Right ventricle myocardium superior (tissue), 1 donor: ENCODE measurements at regions not wholly inside any gene's neighbourhood (a gene's known extent, or its start where the extent isn't known, plus 50 kb on each side); places are given as distances from the start of the nearest gene placed in this dataset.

Experiments
- ATAC-seq: fragments of 200-7000 bp; cut with Tn5 transposase; one replicate; pipeline ENCODE4 v1.9.1; 2020; ENCODE audit warnings: mild to moderate bottlenecking; ENCODE audit not compliant: poor library complexity
- DNase-seq: peaks from one replicate; pipeline ENCODE4 v3.0.0-alpha.2; 2020
- intact Hi-C: fragments of 100-400 bp; cut with DNase I; formaldehyde crosslinking; loops from one replicate; pipeline ENCODE4 v1.11.2; 2022
- donor health status: DM: no; HTN: yes; CAD: no; lungs with severe emphysema.

DNA sequence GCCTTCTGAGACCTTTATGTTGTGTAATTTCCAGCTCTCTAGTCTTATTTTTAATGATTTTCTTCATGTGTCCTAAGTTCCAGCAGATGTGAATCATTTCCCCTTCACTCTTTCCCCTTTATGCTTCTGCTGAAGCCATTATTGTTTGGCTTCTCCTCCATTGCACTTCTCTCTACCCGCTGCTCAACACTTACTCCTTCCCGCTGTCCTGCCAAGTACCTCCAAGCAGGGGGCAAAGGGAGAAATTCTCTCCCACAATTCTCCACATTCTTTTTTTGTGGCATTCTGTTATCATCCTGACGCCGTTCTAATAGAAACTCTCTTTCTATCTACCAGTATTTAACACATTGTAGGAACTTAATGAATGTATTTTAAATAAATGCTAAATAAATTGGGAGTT is 388.9 kb upstream of the TPK1 start:
- ATAC-seq (no peak), DNase-seq (no peak)
- intact Hi-C loops = no loop called here

DNA sequence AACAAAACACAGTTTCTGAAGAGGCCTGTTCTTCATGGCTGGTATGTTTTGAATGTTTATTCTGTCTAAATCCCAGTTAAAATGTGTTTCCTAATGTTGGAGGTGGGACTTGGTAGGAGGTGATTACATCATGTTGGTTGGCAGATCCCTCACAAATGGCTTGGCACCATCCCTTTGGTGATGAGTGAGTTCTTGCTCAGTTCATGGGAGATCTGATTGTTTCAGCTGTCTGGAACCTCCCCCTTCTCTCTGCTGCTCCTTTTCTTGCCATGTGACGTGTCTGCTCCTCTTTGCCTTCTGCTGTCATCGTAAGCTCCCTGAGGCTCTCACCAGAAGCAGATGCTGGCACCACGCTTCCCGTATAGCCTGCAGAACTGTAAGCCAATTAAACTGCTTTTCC is 383.6 kb upstream of the TPK1 start:
- peak; percentile 61 for ATAC-seq
- intact Hi-C loops = no loop called here
- peak; percentile 42 for DNase-seq

DNA sequence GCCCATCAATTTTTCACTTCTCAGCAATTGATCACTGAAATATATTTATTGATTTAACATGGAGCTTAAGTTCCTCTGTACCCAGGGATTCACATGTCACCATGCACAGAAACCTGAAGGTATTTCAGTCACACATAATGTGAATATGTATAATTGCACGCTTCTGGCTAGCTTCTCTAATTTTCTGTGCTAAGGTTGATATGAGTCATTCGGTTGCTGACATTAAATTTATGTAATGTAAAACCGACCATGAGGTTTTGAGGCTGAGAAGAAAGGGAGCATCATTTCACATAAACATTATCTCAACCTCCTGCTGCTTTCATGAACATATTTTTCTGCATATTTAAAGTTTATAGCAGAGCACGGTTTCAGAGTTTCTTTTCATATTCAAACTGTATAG is 381.0 kb upstream of the TPK1 start:
- DNase-seq = no peak
- ATAC-seq = no peak
- intact Hi-C loops = no loop called here

DNA sequence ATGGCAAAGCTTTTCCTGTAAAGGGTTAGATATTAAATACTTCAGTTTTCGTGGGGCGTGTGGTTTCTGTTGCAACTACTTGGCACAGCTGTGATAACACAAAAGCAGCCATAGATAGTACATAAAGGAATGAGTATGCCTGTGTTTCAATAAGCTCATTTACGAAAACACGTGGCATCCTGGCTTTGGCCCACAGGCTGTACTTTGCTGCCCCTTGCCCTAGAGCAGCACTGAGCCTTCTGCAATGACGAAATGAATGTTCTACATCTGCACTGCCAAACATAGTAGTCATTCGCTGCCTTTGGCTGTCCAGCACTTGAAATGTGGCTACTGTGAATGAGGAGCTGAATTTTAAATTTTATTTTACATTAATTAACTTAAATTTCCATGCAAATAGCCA is 376.2 kb upstream of the TPK1 start:
- intact Hi-C loops = no loop called here

DNA sequence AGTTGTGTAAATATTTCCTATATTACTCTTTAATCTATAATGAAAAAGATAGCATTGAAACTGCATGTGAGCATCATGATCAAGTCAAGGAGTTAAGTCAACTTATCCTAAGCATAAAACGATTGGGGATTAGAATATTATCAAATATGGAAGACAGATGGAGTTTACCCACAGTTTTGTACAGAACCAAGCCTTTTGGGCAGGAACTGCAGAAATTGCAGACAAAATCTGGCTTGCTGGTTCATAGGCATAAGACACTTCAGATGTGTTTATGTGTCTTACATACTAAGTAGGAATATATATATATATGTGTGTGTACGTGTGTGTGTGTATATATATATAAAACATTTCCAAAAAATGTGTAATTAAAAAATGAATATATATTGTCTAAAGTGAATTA is 375.4 kb upstream of the TPK1 start:
- no peak for DNase-seq
- no peak for ATAC-seq
- intact Hi-C loops = no loop called here

More for the DNA sequence above, 376.2 kb upstream of the TPK1 start:
- DNase-seq (no peak), ATAC-seq (no peak)

DNA sequence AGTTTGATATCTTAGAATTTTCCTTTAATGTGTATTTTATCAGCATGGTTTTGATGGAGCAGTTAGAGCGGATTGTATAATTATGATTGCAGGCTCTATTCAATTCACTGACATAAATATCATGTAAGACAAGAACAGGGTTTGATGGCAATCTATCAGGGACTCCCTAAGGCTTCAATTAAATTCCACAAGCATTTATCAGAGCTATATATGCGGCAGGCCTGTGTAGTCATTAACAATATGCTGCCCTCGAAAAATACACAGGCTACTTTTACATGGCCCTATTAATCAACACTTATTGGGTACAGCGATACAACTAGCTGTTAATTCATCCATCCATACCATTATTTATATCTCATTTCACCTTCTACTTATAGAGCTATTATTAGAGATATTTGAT is 358.1 kb upstream of the TPK1 start:
- no peak for ATAC-seq
- intact Hi-C loops = no loop called here
- no peak for DNase-seq

DNA sequence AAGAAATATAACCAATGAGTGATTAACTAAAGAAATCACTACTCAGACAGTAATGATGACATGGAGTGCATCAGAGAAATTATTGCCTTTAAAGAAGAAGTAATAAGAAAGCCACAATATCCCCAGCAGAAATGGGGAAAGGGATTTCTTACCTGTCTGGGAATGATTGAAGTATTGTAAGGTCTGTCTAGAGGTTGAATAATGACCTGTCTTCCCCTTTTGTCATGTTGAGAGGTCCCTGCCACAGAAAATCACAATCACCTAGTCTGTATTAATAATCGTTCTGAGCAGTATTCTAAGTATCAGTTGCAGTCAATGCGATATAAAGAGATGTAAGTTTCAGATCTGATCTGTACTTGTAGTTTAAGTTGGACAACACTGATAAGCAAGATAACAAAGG is 349.1 kb upstream of the TPK1 start:
- no peak for ATAC-seq
- no peak for DNase-seq
- intact Hi-C loops = no loop called here

DNA sequence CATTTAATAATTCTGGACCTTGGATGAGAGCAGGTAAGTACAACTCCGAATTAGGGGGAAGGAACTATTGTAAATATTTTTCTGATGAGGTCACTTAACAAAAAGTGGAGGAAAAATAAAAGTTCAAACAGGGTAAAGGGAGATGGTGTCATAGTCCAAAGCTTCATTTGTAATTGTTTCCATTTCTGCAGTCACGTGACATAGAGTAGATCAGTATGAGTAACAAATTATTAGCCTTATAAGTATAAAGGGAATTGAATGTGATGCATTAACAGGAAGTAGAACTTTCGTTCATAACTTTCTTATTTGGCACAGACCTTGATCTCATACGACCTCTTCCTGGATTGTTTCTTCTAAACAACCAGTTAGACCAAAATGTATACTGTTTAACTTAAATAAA is 347.2 kb upstream of the TPK1 start:
- ATAC-seq (no peak), DNase-seq (no peak)
- intact Hi-C loops = no loop called here

DNA sequence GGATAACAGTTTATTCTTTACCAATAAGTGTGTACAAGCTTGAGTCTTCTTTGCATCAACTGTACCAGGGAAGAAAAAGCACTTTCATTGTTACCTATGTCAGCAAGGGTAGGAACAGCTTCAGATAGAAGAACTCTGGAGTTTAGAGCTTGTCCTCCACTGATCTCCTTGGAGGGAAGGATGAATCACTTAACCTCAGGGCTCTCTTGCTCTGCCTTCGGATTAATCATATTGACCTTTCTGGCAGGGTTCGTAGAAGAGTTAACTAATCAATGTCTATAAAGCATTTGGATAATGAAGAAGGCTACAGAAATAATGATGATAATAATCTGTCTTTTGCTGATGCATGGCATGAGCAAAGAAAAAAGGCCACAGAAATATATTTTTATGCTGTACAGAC is 339.5 kb upstream of the TPK1 start:
- ATAC-seq (no peak), DNase-seq (no peak)
- intact Hi-C loops = no loop called here

DNA sequence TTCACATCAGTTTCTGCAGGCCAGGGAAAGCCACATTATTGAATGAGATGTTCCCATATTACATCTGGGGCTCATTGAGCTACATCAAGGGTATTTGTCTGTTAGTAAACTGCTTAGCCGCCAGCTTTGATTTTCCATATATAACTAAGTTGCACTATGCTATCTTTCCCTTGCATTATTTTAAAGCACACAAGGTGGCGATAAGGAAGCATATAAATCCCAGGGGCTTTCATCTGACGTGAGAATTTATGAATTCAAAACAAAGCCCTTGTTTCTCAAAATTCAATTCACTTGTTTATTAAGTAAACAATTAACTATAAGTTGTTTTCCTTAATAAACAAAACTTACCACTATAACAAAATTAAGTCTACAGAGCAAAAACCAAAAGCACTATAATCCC is 334.1 kb upstream of the TPK1 start:
- ATAC-seq (no peak), DNase-seq (no peak)
- intact Hi-C loops = no loop called here

DNA sequence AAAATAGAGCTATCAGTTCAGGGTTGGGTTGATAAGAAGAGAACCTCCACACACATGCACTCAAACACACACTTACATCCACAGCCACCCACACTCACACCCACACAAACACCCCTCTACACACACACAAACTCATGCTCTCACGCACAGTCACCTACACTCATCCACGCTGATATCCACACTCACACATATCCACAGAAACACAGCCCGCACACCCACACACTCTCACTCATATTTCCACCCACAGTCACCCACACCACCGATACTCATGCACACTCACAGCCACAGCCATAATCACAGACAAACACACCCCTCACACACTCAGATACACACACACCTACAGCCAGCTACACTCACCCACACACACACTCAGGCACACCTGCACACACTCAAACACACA is 333.0 kb upstream of the TPK1 start:
- no peak for DNase-seq
- intact Hi-C loops = no loop called here
- ATAC-seq = no peak

DNA sequence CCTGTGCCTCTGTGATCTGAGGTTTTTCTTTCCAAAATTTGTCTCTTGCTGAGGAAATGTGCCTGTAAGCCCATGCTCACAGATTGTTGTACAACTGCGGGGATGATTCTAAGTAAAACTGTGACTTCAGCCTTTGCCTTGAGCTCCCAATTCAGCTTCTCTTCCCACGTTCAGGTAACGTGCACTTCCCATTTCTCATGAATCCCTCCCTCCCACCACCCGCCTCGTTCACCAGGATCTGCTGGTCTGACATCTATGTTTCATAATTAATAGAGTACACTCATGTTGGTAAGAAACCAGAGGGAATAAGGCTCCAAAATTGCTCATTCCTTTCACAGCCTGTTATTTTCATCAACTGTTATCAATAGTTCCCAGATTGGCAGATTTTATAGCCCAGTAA is 332.6 kb upstream of the TPK1 start:
- intact Hi-C loops = no loop called here
- no peak for DNase-seq
- no peak for ATAC-seq

DNA sequence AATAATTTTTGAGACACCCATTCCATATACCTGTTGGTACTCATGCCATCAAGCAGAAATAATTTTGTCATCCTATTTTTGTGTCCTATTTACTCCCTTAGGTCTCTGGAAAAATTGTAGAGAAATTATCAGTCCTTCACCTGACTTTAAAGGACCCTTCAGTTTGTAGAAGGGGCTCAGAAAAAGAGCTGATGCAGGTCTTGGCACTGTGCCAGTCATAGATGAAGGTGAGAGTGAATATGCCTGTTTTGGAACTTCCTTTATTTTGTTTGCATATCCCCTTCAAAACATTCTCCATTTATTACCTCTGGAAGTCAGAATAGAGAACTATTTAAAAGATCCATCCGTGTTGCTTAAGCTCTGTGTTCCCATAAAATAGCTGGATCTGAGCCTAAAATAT is 321.0 kb upstream of the TPK1 start:
- intact Hi-C loops = no loop called here
- ATAC-seq (no peak), DNase-seq (no peak)

DNA sequence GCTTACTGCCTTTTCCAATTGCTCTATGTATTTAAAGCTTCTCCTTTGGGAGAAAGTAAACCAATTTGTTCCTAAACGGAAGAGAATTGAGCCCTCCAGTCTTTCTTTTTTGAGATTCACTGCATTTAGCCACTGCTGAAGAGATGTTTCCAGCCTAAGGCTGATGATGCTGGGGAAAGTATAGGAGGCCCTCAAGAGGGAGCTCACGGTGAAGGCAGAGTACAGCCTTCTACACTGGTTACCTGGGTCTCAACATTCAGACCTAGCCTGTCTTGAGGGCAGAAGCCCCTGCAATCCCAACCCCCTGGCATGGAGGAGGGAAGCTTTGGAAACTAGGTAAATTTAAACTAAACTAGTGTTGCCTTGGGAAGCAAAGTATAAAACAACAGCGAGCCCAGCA is 316.7 kb upstream of the TPK1 start:
- DNase-seq (no peak), ATAC-seq (no peak)
- intact Hi-C loops = no loop called here

DNA sequence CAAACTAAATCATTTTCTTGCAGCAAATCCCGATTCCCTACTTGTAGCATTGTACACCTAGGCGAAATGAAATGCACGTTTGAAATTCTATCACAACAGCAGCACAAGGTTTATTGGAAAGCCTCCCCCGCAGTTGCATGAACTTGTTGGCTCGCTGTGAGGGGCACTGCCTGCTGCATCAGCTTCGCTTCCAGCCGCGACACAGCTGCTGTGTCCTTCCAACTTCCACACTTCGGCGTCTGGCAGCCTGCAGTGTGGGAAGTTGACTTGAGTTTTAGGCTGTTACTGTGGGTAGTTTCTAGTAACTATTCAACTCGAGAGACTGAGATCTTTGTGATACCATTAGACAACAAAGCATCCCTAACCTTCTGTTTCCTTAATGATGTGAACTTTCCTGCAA is 315.8 kb upstream of the TPK1 start:
- DNase-seq (no peak), ATAC-seq (no peak)
- intact Hi-C loops = no loop called here

DNA sequence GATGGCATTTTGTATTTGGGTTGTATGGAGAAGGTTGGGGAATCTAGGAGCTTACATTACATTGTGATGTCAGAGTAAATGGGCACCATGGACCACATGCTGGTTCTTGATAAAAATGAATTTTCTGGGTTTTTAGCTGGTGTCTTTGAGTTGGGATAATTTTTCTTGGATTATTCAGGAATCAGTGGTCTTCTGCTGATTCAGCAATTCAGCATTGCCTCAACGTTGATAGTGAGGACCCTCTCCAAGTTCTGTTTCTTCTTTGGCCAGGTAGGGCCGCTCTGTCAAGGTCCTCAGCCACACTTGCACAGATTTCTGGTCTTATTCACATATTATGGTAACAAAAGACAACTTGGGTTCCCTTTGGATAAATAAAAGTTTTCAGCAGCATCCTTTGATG is 312.0 kb upstream of the TPK1 start:
- ATAC-seq (no peak), DNase-seq (no peak)
- intact Hi-C loops = no loop called here

DNA sequence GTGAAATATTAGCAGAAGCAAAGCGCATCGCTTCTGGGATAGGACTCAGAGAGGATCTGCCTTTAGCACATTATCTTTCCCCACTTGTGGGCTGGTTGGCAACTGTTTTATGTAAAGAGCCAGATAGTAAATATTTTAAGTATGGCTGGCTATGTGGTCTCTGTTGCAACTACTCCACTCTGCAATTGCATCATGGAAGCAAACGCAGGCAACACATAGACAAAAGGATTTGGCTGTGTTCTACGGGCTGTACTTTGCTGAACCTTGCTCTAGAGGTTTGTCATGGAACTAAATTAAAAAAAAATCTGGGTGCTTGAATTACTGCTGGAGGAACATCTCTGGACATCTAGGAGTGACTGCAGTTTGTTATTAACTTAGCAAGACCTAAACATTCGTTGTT is 307.8 kb upstream of the TPK1 start:
- intact Hi-C loops = no loop called here
- ATAC-seq (no peak), DNase-seq (no peak)

DNA sequence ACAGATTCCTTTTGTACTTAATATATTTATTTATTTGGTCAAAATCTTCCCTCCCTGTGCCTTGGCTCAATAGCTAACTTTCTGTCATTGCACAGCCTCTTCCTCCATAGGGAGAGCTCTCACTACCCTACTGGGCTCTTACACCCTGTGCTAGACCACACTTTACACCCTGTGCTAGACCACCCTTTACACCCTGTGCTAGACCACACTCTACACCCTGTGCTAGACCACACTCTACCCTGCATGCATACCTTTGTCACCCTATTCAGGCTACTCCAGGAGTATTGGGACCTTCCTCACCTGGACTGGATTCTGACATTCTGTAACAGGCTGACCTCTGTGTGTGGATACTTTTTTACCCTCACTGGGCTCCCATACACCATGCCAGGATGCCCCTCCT is 298.5 kb upstream of the TPK1 start:
- no peak for ATAC-seq
- intact Hi-C loops = no loop called here
- no peak for DNase-seq

DNA sequence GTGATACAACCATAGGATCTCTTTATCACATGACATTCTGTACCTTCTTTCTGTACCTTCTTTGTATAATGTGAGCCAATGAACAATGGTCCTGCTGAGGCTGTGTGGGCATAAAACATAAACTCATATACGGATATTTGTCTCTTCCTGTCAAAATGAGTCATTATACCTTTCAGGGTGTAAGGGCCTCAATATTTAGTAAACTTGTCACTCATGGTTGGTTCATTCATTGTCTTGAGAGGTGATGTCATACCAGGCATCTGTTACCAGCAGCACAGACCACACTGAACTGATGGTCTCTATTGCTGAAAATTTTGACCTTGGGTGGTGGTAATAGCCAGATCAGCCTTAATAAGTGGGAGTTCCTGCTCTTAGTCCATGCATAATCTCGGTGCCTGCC is 287.6 kb upstream of the TPK1 start:
- DNase-seq (no peak), ATAC-seq (no peak)
- intact Hi-C loops = no loop called here

DNA sequence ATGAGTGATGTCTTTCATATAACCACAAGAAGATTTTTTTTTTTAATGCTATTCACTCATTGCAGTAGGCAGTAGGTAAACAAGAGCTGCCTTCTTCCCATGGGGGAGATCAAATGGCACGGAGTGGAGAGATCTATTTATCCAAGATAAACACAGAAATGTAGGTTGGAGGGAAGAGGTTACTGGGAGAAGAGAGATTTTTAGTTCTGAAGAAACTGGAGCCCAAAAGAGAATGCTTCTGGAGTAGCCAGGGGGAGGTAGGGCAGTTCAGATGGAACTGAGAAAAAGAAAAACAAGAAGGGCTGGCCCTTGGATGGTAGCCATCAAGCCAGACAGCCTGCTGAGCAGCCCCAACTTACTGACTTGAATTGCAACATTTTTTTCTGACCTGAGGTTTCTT is 270.1 kb upstream of the TPK1 start:
- DNase-seq (peak; percentile 55), ATAC-seq (peak; percentile 86)
- intact Hi-C loops = no loop called here

DNA sequence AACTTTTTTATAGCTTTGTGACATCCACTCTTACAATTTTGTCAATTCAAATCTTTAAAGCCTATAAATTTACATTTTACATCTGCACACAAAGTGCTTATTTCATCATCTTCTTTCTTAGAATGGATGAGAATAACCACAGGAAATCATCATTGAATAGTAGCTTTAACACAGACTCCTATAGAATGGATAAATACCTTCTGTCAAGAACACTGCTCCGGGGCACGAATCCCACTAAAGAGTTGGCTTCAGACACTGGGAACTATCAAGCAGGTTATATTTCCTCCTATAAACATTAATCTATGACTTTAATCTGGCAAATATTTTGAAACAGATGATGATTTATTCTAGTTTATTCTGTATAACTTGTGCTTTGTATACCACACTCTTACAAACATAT is 269.7 kb upstream of the TPK1 start:
- intact Hi-C loops = no loop called here
- ATAC-seq = no peak
- DNase-seq = no peak

DNA sequence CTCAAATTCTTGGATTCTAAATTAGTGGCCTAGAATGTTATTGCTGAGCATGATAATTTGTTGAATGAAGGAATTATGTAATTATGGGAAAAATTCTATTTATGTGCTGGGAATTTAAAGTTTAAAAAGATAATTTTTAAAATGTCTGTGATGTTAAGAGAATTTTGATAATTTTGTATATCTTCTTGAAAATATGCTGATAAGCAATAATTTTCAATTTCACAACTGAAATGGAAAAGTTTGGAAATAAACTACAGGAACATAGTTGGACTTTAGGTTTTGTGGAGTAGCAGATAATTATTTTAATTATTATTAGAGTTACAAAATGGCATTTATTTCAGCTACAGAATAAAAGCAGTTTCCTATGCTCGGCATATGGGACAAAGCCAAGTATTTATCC is 268.5 kb upstream of the TPK1 start:
- intact Hi-C loops = no loop called here
- ATAC-seq (no peak), DNase-seq (no peak)
